Neural progenitor cell (in vitro differentiated cells): ENCODE measurements at regions not wholly inside any gene's neighbourhood (a gene's known extent, or its start where the extent isn't known, plus 50 kb on each side); places are given as distances from the start of the nearest gene placed in this dataset.

Experiments
- CTCF ChIP-seq: fragments of 200-600 bp; sonication (generic); IDR thresholded peaks from 2 replicates; pipeline ENCODE4 v1.5.1; 2017; ENCODE audit warnings: antibody characterized with exemption, mild to moderate bottlenecking
- EZH2 ChIP-seq: fragments of 200-600 bp; sonication (generic); IDR thresholded peaks from 2 replicates; pipeline ENCODE4 v1.6.1; 2017; ENCODE audit warnings: antibody characterized with exemption, mild to moderate bottlenecking, moderate library complexity
- EZH2phosphoT487 ChIP-seq: fragments of 200-600 bp; sonication (generic); IDR thresholded peaks from 2 replicates; pipeline ENCODE4 v1.6.1; 2017; ENCODE audit warnings: antibody characterized with exemption

- TF ChIP-seq CTCF (no peak), EZH2 (no peak), EZH2phosphoT487 (no peak)
Measured at GRCh38 chr6:92915466-92915865, 503.9 kb downstream of the EPHA7 start.
